ENCODE measurements at regions not wholly inside any gene's neighbourhood (a gene's known extent, or its start where the extent isn't known, plus 50 kb on each side); places are given as distances from the start of the nearest gene placed in this dataset.
"Not testable (repeated sequence)": the region's sequence is repeated elsewhere in the genome, so short reads cannot be mapped to it uniquely, and the experiment has no call there.

GRCh38 chr11:112670806-112671570, 290.2 kb upstream of the NCAM1 start:
- DNase-seq: no peak
- TF ChIP-seq POLR2A (IDR thresholded peaks at IDR 0.05): no peak
- TF ChIP-seq EP300 (IDR thresholded peaks at IDR 0.05; ENCODE audit: low read depth): no peak
- no peak for TF ChIP-seq POLR2AphosphoS5 (IDR thresholded peaks at IDR 0.05)
- TF ChIP-seq CTCF (IDR thresholded peaks at IDR 0.05): no peak
- Histone ChIP-seq H3K4me3 (no peak overlapping the region), H3K27ac (no peak overlapping the region), H3K4me1 (no peaks in the 10 kb centered on the region), H3K36me3 (no peaks in the 10 kb centered on the region), H3K27me3 (no peaks in the 10 kb centered on the region), H3K9me3 (no peaks in the 10 kb centered on the region)
- intact Hi-C loops (cut with DNase I; ENCODE audit: low total_unique reads) (no loop called here), in situ Hi-C loops (cut with MboI; ENCODE audit: low pct_ligation_motif_present in 1 of 4, low pct_unique_long_range_greater_than_20kb in 1 of 4, low sequenced_read_pairs in 3 of 4) (no loop called here)
- WGBS, 2 donors (ENCODE audit: low coverage in 1 of 2): 72% methylated on average over 7 of the region's 7 CpGs; no CpG with 5 or more reads in 1 of the 2 donors

GRCh38 chr11:112673401-112673800, 287.8 kb upstream of the NCAM1 start:
- H3K9me3 ChIP-seq; in situ Hi-C loops (cut with MboI; ENCODE audit: low pct_ligation_motif_present in 1 of 4, low pct_unique_long_range_greater_than_20kb in 1 of 4, low sequenced_read_pairs in 3 of 4); H3K36me3 ChIP-seq; H3K4me1 ChIP-seq; H3K27ac ChIP-seq; intact Hi-C loops (cut with DNase I; ENCODE audit: low total_unique reads); H3K4me3 ChIP-seq; H3K27me3 ChIP-seq; DNase-seq: not testable (repeated sequence)
- WGBS, 2 donors (ENCODE audit: low coverage in 1 of 2): 36 to 47% methylated on average over 2 of the region's 2 CpGs

DNA sequence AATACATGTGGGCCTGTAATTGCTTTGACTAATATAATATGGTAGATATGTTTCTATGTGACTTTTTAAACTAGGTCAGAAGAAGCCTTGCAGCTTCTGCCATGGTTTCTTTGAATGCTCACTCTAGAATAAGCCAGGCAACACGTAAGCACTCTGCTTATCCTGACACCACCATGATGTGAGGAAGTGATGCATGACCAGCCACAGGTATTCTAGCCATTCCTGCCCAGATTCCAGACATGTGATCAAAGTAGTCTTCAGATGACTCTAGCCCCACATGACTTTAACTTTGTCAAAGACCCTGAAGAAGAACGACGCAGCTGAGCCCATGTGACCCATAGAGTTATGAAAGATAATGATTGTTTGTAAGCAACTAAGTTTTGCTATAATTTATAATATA, 276.1 kb upstream of the NCAM1 start:
- TF ChIP-seq POLR2AphosphoS5 (IDR thresholded peaks at IDR 0.05): no peak
- no peak for TF ChIP-seq POLR2A (IDR thresholded peaks at IDR 0.05)
- TF ChIP-seq EP300 (IDR thresholded peaks at IDR 0.05; ENCODE audit: low read depth): no peak
- no peak for TF ChIP-seq CTCF (IDR thresholded peaks at IDR 0.05)
- H3K27me3 ChIP-seq: no peaks in the 10 kb centered on the region
- WGBS, 2 donors (ENCODE audit: low coverage in 1 of 2): 48 to 70% methylated on average over 2 to 3 of the region's 3 CpGs
- H3K36me3 ChIP-seq: no peaks in the 10 kb centered on the region
- intact Hi-C loops (cut with DNase I; ENCODE audit: low total_unique reads) (no loop called here), in situ Hi-C loops (cut with MboI; ENCODE audit: low pct_ligation_motif_present in 1 of 4, low pct_unique_long_range_greater_than_20kb in 1 of 4, low sequenced_read_pairs in 3 of 4) (no loop called here)
- no peak overlapping the region for H3K27ac ChIP-seq
- no peaks in the 10 kb centered on the region for H3K4me1 ChIP-seq
- no peaks in the 10 kb centered on the region for H3K9me3 ChIP-seq
- no peak for DNase-seq
- H3K4me3 ChIP-seq: no peak overlapping the region

- Histone ChIP-seq H3K27me3 (no peaks in the 10 kb centered on the region), H3K27ac (no peak overlapping the region), H3K4me1 (no peaks in the 10 kb centered on the region), H3K9me3 (no peaks in the 10 kb centered on the region), H3K36me3 (no peaks in the 10 kb centered on the region), H3K4me3 (no peak overlapping the region)
- DNase-seq: no peak
- in situ Hi-C loops (cut with MboI; ENCODE audit: low pct_ligation_motif_present in 1 of 4, low pct_unique_long_range_greater_than_20kb in 1 of 4, low sequenced_read_pairs in 3 of 4) (no loop called here), intact Hi-C loops (cut with DNase I; ENCODE audit: low total_unique reads) (no loop called here)
- 87 to 89% methylated on average over 1 to 6 of the region's 6 CpGs for WGBS, 2 donors (ENCODE audit: low coverage in 1 of 2)
- TF ChIP-seq CTCF (IDR thresholded peaks at IDR 0.05): no peak
- TF ChIP-seq POLR2A (IDR thresholded peaks at IDR 0.05): no peak
Measured at GRCh38 chr11:112689851-112690250, 271.4 kb upstream of the NCAM1 start.

GRCh38 chr11:112693781-112694180, 267.4 kb upstream of the NCAM1 start:
- in situ Hi-C loops (cut with MboI; ENCODE audit: low pct_ligation_motif_present in 1 of 4, low pct_unique_long_range_greater_than_20kb in 1 of 4, low sequenced_read_pairs in 3 of 4) (no loop called here), intact Hi-C loops (cut with DNase I; ENCODE audit: low total_unique reads) (no loop called here)
- Histone ChIP-seq H3K27ac (no peak overlapping the region), H3K36me3 (no peaks in the 10 kb centered on the region), H3K4me1 (peaks cover 0 to 6% (median 0%) of the 10 kb centered on the region in 4 donors), H3K4me3 (no peak overlapping the region), H3K9me3 (no peaks in the 10 kb centered on the region), H3K27me3 (no peaks in the 10 kb centered on the region)
- WGBS, 2 donors (ENCODE audit: low coverage in 1 of 2): 97% methylated on average over 2 of the region's 2 CpGs; no CpG with 5 or more reads in 1 of the 2 donors
- DNase-seq: no peak
- TF ChIP-seq CTCF (IDR thresholded peaks at IDR 0.05): no peak
- TF ChIP-seq EP300 (IDR thresholded peaks at IDR 0.05; ENCODE audit: low read depth): no peak

Measured in transverse colon (tissue), 4 donors.